ENCODE measurements at regions not wholly inside any gene's neighbourhood (a gene's known extent, or its start where the extent isn't known, plus 50 kb on each side); places are given as distances from the start of the nearest gene placed in this dataset.

DNA sequence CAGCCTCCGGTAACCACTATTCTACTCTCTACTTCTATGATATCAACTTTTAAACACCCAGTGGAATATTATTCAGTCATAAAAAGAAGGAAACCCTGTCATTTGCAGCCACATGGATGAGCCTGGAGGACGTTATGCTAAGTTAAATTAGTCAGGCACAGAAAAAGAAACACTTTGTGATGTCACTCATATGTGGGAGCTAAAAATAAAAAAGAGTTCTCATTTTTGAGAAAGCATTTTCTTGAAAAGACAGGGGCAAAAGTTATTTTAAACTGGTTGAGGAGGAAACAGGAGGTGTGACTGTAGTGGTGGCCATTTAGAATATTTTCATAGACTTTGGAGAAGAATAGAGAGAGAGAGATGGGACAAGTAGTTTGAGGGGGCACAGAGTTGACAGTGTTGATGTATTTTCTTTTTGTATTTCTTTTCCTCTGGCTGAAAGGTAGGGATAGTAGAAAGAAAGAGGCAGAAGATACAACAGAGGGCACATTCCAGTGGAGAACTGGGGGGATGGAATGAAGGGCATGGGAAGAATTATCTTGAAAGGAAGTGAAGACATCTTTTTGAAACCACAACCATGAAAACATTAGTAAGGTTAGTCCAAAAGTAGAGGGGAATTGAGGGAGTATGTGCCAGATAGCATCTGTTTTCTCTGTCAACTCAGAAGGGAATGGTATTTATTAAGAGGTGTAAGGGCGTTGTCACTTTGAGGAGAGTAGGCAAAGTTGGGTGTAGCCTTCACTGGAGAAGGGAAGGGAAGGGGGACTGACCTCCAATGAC is 181.3 kb upstream of the GMDS start:
- no peak for DNase-seq (ENCODE audit: low spot score)

GRCh38 chr6:2416128-2416712 is 170.8 kb upstream of the GMDS start:
- DNase-seq (ENCODE audit: low spot score), result no peak

- DNase-seq (ENCODE audit: low spot score), result no peak
Measured at GRCh38 chr6:2414885-2415547, 169.6 kb upstream of the GMDS start.

- DNase-seq (ENCODE audit: low spot score), result peak; percentile 40
Measured at GRCh38 chr6:2412731-2413130, 167.3 kb upstream of the GMDS start.

DNA sequence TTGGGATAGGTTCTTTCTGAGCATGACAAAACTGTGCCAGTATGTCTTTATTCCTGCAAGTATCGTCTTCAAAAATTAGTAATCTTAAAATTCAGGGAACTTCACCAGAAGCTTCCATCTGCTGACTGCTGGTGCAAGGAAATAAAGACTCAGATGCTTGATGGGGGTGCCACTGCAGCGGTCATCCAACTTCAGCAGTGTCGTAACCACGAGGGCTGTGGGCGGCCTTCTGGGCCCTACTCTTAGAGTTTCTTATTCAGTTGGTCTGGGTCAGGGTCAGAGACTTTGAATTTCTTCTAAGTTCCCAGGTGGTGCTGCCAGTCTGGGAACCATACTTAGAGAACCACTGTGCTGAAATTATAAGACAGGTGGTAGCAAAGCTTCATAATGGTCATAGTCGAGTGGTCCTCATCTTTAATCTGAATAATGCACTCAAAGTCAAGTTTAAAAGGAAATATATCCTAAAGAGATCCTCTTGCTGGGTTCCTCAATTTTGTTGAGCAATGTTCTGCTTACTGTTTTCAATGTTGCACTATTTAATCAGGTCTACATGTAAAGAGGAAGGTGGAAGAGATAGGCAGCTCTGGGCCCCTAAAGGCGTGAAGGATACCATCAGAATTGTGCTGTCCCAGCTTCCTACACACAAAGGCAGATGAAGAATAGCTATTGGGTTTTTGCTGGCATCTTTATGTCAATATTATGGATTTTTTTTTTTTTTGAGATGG is 165.4 kb upstream of the GMDS start:
- DNase-seq (ENCODE audit: low spot score), result no peak

GRCh38 chr6:2407525-2407924 is 162.1 kb upstream of the GMDS start:
- DNase-seq (ENCODE audit: low spot score), result no peak

DNA sequence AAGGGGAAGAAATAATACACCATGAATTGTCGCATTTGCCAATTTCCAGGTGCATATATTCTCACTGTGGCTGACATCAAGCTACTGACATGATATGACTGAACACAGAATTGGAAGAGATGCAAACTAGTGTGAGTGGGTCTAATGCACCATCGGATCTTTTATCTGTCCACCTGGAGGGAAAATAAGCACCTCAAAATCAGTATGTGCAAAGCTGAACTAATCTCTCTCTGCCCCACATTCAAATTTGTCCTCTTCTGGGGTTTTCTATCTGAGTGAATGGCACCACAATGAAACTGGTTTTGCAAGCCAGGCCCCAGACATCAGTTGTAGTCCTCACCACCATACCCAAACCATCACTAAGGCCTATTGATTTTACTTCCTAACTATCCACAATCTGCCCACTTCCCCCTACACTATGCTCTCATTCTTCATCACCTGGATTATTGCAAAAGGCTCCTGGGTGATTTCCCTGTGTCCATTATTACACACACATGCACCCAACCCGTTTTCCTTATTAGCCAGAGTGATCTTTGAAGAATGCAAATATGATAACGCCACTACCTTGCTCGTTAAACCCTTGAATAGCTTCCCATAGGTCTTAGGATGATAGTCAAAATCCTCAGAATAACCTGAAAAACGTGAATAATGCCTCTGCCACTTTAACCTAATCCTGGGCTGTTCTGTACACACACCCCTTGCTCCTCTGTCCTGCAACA is 159.0 kb upstream of the GMDS start:
- no peak for DNase-seq (ENCODE audit: low spot score)

GRCh38 chr6:2403546-2403945 is 158.1 kb upstream of the GMDS start:
- no peak for DNase-seq (ENCODE audit: low spot score)

DNA sequence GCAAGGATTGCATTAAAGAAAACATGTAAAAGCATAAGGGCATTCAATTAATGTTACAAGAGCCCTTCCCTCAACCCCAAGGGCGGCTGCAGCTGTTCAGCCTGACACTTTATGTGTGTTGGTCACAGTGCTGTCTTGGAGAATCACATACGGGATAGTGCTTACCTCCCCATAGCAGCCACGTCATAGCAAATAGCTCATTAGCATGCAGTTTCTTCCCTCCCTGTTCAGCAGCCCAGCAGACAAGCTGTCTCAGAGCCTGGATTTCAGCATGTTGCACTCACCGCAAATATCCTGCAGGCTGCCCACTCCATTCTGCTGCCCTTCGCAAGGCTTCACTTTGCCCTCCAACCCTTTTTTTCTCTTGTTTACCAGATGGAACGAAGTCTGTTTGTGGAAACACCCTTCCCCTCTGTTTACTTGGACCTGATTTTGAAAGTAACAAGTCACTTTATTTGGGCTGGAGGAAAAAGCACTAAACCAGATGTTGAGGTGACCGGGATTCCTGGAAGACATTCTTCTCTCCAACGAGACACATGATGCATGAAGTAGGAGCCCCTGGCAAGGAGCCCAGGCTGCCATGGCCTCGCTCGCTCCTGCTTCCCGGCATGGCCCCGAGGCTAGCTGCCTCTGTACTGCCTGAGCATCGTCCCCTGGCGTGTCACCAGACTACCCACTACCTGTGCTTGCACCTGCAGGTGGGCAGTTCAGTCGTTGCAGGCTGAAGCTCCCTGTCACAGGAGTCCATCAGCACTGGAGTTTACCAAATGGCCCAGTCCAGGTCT is 151.6 kb upstream of the GMDS start:
- DNase-seq (ENCODE audit: low spot score), result no peak

DNA sequence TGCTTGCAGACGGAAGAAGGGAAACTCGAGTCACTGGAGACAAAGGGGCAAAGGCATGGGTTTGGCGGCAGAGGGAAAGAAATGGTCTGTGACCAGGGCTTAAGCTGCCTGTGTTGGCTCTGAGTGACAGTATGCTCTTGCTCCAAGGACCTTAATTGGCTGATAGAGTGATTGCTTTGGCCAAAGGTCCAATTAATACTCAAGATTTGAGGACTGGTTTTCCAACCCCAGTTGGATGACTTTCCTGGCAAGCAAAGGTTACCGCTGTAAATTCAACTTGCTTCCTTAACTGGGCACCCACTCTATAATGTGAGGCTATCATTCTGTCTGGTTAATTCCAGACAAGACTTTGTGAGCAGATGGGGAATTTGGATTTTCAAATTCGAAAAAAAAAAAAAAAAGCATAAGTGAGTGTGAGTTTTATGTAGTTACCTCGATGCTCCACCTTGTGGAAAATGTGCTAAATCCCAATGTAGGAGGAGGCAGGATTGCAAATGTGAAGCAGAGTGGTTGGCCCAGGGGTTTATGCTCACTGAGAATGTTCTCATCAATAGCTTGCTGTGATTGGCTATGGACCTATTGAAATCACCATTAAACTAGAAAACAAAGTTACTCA is 150.7 kb upstream of the GMDS start:
- no peak for DNase-seq (ENCODE audit: low spot score)

- DNase-seq (ENCODE audit: low spot score), result no peak
Measured at GRCh38 chr6:2388554-2389324, 143.3 kb upstream of the GMDS start.

- peak; percentile 15 for DNase-seq (ENCODE audit: low spot score)
Measured at GRCh38 chr6:2387445-2387844, 142.0 kb upstream of the GMDS start.

GRCh38 chr6:2385471-2385983 is 140.1 kb upstream of the GMDS start:
- DNase-seq (ENCODE audit: low spot score), result no peak

DNA sequence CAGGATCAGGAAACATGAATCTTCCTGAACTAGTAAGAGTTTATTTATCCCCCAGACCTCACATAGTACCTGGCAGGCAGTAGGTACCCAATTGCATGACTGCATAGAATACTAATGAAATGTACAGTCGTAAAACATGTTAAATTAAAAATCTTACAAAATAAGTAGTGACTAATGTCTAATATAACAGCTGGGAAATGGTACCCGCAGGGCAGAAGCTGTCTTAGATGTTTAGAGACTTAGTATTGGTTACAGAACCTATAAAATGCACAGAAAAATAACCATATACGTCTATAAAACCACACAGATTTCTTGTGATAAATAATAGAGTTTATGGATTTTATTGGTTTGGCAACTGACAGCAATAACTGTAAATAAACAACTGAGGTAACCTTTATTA is 139.1 kb upstream of the GMDS start:
- DNase-seq (ENCODE audit: low spot score), result no peak

- DNase-seq (ENCODE audit: low spot score), result no peak
Measured at GRCh38 chr6:2381872-2382661, 136.7 kb upstream of the GMDS start.

DNA sequence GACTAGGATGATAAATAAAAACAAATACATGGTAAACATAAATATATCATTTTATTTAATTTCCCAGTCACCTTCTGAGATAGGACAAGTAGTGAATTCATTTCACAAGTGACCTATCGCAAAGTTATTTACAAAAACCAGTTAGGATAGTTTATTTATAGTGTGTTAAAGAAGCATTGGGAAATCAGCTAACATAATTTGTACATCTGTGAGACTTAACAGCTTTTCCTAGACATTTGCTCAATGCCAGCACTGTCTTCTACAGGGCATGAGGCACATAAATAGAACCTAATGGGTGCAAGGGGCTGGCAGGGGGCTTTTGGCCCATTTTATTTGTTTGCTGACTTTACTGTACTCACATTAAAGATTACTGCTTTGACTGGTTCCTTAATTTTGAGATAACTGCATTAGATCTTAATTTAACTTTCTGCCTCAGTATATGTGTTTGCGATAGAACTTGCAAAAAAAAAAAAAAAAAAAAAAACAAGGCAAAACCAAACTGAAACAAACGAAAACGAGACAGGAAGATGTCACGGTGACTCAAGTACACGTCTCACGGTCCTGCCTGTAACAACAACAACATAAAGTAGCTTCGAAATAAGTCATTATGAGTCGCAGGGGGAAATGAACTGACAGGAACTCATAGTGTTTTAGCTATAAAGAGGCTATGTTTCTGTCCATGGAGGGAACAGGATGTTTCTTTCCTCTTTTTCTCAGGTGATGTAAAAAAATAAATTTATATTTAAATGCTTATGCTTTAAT is 133.7 kb upstream of the GMDS start:
- peak; percentile 95 for DNase-seq (ENCODE audit: low spot score)

DNA sequence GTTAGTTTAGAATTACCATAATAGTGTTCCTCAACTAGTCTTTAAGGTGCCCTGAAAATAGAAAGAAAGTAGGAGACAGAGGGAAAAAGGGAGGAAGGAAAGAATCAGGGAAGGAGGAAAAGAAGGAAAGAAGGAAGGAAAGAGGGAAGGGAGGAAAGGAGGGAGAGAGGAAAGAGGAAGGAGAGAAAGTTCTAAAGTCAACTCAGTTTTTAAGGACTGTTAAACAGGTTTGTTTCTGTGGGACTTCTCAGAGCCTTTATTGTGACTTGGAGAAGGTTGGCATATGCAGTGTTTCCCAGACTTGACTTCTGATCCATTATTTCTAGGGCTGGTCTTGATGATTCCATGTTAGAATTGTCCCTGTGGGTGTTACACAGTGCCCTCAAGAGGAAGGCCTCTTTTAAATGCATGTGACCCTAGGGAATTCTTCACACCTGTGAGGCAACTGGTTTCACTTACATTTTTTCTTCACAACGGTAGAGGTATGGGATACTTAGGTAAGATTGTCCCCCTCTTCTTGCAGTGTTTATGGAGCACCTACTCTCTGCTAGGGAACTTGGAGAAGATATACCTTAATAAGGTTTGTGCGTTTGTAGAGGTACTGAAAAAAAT is 132.7 kb upstream of the GMDS start:
- no peak for DNase-seq (ENCODE audit: low spot score)
